SW480 (cell line): ENCODE measurements at regions not wholly inside any gene's neighbourhood (a gene's known extent, or its start where the extent isn't known, plus 50 kb on each side); places are given as distances from the start of the nearest gene placed in this dataset.
"Not testable (repeated sequence)": the region's sequence is repeated elsewhere in the genome, so short reads cannot be mapped to it uniquely, and the experiment has no call there.

Experiments used
- DNase-seq: peaks from one replicate; pipeline ENCODE4 v3.0.0-alpha.2; 2016; ENCODE audit warnings: low spot score

GRCh38 chr2:56971383-56971974 lies 787.7 kb downstream of the CCDC85A start:
- DNase-seq = no peak

- no peak for DNase-seq
These were observed 797.8 kb downstream of the CCDC85A start for GRCh38 chr2:56981554-56981953.

- DNase-seq = peak; percentile 2
These were observed 801.8 kb downstream of the CCDC85A start for GRCh38 chr2:56985609-56986008.

GRCh38 chr2:57022496-57022895 lies 838.7 kb downstream of the CCDC85A start:
- DNase-seq = no peak

GRCh38 chr2:57044931-57045635 lies 861.3 kb downstream of the CCDC85A start:
- no peak for DNase-seq

DNA sequence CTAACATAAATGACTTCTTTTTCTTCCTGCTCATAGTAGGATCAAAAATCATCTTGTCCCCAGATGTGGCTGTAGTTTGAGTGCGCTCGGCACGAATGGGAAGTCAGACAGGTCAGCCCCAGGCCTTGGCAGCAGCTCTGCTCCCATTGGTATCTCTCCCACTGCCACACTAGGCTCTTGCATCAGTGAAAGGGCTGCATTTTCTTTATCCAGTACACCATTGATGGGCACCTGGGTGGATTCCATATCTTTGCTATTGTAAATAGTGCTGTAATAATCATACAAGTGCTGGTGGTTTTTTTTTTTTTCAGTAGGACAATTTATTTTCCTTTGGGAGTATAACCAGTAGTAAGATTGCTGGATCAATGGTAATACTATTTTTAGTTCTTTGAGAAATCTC lies 865.5 kb downstream of the CCDC85A start:
- no peak for DNase-seq

DNA sequence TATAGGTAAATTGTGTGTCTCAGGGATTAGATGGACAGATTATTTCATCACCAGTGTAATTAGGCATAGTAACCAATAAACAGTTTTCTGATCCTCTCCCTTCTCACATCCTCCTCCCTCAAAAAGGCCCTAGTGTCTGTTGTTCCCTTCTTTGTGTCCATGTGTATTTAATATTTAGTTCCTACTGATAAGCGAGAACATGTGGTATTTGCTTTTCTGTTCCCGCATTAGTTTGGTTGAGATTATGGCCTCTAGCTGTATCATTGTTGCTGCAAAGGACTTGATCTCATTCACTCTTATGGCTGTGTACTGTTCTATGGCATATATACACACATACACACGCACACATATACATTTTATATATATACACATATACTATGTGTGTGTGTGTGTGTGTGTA lies 866.2 kb downstream of the CCDC85A start:
- DNase-seq = no peak

- DNase-seq = not testable (repeated sequence)
These were observed 882.5 kb downstream of the CCDC85A start for GRCh38 chr2:57066301-57066700.

GRCh38 chr2:57075226-57075625 lies 891.4 kb downstream of the CCDC85A start:
- DNase-seq = no peak

DNA sequence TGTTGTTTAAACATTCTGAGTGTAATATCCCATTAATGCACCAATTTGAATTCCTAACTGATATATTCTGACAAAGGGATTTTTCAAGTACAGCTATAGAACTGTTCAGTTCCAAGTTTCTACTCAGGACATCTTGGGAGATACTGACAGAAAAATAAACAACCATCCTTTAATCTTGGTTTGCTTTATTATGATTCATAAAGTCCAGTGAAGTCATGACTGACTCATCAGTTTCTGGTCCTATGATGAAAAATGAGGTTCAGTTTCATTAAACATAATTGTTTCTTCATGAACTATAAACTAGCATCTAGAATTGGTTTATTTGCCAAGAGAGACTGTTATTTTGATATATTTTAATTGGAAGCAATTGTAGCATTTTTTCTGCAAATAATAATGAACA lies 896.2 kb downstream of the CCDC85A start:
- no peak for DNase-seq

DNA sequence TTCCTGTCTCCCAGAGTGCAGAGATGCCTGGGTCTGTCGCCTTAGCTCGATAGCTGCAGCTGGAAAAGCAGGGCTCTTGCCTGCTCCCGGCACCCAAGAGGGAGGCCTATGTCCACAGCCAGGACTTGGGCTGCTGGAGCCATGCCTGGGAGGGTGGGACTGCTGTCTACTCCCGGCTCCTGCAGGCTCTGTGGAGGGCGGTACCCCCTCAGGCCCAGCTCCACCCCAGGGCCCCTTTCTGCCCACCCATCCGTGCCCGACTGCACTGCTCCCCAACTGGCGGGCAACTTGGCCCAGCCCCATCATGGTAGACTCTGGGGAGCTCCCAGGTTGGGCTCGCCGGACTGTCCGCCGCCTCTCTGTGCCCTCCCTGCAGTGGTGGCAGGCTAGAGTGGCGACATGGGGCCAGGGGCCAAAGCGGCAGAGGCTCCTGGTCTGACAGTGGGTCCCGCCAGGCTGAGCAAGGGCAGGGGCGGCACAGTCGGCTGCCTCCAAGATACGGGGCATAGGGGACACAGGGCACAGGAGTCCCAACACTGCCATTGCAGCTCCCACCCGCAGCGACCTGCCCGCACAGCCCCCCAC lies 901.0 kb downstream of the CCDC85A start:
- DNase-seq = no peak

- no peak for DNase-seq
These were observed 909.2 kb downstream of the CCDC85A start for GRCh38 chr2:57093020-57093419.

DNA sequence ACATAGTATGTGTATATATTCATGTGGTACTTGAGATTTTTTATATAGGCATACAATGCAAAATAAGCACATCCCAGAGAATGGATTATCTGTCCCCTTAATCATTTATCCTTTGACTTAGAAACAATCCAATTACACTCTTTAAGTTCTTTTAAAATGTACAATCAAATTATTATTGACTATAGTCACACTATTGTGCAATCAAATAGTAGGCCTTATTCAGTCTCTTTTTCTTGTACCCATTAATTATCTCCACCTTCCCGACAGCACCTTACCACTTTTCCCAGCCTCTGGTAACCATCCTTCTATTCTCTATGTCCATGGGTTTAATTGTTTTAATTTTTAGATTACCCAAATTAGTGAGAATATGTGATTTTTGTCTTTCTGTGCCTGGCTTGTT lies 914.1 kb downstream of the CCDC85A start:
- no peak for DNase-seq

DNA sequence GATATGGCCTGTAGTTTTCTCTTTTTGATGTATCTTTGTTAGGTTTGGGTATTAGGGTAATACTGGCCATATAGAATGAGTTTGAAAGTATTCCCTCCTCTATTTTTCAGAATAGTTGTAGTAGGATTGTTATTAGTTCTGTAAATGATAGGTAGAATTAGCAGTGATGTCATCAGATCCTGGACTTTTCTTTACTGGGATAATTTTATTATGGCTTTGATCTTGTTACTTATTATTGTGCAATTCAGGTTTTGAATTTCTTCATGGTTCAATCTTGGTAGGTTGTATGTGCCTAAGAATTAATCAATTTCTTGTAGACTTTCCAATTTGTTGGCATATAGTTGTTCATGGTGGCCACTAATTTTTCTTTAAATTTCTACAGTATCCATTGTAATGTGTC lies 916.6 kb downstream of the CCDC85A start:
- DNase-seq = no peak

GRCh38 chr2:57105694-57106093 lies 921.9 kb downstream of the CCDC85A start:
- DNase-seq = no peak

DNA sequence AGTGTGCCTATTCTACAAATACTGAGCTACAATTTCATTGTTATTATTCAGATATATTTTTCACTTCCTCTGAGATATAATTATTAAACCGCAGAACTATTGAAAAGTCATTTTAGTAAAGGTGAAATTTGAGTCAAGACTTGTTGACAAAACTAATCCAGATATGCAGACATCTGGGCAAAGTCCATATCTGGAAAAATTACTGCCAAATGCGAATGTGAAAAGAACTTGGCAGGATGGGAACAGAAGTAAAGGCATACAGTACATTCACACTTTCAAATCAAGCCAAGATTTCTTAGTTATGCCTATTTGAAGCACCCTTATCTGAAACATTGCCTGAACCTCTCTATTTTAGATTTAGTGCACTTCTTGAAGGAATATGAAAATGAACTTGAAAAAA lies 923.6 kb downstream of the CCDC85A start:
- no peak for DNase-seq

DNA sequence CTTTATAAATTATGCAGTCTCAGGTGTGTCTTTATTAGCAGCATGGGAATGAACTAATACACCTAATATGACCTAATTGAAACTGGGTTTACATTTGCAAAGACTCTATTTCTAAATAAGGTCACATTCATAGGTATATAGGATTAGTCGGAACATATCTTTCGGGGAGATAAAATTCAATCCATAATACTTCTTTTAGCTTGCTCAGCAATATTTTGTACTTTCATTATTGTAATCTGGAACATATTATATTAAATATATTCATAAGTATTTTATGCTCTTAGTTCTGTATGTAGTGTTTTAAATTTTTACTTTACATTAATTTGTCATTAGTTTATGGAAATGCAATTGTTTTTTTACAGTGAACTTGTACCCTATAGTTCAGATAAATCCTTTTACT lies 927.7 kb downstream of the CCDC85A start:
- no peak for DNase-seq

DNA sequence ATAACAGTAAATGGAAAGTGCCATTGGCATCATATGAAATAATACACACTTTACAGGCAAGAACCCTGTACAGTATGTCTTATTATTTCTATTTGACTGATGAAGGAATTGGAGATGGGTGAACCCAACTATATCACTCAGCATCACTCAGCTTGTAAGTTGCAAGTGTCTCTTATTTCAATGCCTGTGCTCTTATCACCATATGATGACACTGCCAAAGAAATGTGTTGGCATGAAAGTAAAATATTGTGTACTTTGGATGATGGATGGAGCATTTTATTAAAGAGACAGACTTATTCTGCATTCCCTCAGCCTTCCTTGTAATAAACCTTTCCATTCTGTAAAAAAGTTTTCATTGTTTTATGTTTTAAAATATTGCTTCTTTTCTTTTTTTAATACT lies 927.5 kb upstream of the VRK2 start:
- no peak for DNase-seq

- DNase-seq = no peak
These were observed 920.2 kb upstream of the VRK2 start for GRCh38 chr2:57126410-57126809.

- no peak for DNase-seq
These were observed 907.4 kb upstream of the VRK2 start for GRCh38 chr2:57139179-57139578.

DNA sequence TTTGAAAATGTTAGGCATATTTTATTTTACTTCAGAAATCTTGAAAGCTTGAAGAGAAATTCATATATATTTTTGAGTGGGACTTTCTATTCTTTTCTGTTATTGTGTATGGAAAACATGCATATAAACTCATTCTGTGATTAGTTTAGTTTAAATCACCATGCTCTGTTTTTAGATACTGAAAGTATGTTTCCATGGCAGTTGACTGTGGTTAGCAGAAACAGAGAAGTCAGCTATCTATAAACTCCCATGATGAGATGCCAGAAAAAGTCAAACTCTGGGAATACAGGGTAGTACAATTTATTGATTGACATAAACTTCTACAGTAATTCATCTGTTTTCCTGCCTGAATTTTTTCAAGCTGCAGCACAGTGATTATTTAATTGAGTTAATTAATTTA lies 905.3 kb upstream of the VRK2 start:
- no peak for DNase-seq

DNA sequence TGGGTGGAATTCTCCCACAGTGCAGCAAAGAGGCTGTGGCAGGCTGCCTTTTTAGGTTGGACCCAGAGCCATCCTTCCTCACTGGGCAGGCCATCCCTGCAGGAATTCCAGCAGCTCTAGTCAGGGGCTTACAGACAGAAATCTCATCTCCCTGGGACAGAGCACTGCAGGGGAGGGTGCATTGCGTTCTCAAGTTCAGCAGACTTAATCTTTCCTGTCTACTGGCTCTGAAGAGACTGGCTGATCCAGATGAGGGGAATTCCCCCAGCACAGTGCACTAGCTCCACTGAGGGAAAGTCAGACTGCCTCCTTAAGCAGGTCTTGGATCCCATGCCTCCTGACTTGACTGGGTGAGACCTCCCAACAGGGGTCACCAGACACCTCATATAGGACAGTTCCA lies 899.7 kb upstream of the VRK2 start:
- no peak for DNase-seq

- DNase-seq = no peak
These were observed 890.2 kb upstream of the VRK2 start for GRCh38 chr2:57156231-57156924.
